ENCODE measurements at regions not wholly inside any gene's neighbourhood (a gene's known extent, or its start where the extent isn't known, plus 50 kb on each side); places are given as distances from the start of the nearest gene placed in this dataset.
"Not testable (repeated sequence)": the region's sequence is repeated elsewhere in the genome, so short reads cannot be mapped to it uniquely, and the experiment has no call there.

- TF ChIP-seq POLR2A (IDR thresholded peaks at IDR 0.05; ENCODE audit: low read length); HMGXB4 (CRISPR knock-in tag; IDR thresholded peaks at IDR 0.05; ENCODE audit: borderline replicate concordance): not testable (repeated sequence)
Observed at GRCh38 chr21:13360175-13360574, 249.4 kb upstream of the POTED start.

All from A549 (cell line).